ENCODE measurements at regions not wholly inside any gene's neighbourhood (a gene's known extent, or its start where the extent isn't known, plus 50 kb on each side); places are given as distances from the start of the nearest gene placed in this dataset.

DNA sequence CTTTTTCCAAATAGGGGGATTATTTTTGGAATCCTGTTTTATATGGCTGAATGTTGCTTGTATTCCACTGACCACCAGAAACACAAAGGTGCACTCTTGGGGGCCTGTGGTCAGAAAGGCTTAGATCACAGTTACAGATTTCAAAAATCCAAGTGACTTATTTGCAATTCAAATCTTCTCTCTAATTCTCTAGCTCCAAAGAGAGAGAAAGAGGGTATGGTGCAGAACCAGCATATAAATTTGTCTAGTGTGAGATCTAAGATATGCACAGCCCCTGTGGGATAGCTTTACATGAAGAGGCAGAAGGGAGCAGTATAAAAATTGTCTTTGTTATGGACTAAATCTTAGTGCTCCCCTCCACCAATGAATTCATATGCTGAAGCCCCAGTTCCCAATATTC, 1121.7 kb upstream of the CELF2 start:
- TF ChIP-seq POLR2A (IDR thresholded peaks at IDR 0.05) = no peak
- TF ChIP-seq, protein P1, sequence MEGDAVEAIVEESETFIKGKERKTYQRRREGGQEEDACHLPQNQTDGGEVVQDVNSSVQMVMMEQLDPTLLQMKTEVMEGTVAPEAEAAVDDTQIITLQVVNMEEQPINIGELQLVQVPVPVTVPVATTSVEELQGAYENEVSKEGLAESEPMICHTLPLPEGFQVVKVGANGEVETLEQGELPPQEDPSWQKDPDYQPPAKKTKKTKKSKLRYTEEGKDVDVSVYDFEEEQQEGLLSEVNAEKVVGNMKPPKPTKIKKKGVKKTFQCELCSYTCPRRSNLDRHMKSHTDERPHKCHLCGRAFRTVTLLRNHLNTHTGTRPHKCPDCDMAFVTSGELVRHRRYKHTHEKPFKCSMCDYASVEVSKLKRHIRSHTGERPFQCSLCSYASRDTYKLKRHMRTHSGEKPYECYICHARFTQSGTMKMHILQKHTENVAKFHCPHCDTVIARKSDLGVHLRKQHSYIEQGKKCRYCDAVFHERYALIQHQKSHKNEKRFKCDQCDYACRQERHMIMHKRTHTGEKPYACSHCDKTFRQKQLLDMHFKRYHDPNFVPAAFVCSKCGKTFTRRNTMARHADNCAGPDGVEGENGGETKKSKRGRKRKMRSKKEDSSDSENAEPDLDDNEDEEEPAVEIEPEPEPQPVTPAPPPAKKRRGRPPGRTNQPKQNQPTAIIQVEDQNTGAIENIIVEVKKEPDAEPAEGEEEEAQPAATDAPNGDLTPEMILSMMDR (IDR thresholded peaks at IDR 0.05) = no peak

Measured in esophagus squamous epithelium (tissue), 4 donors.